GM13976 (cell line): ENCODE measurements at regions not wholly inside any gene's neighbourhood (a gene's known extent, or its start where the extent isn't known, plus 50 kb on each side); places are given as distances from the start of the nearest gene placed in this dataset.

ENCODE experiments used
- DNase-seq: peaks from one replicate; pipeline ENCODE4 v3.0.0; 2012; ENCODE audit warnings: low spot score
- CTCF ChIP-seq: IDR thresholded peaks from 2 replicates; pipeline ENCODE4 v1.5.1; 2012; ENCODE audit warnings: borderline replicate concordance, mild to moderate bottlenecking; ENCODE audit not compliant: insufficient read depth; ENCODE audit errors: extremely low read depth, missing control alignments, control extremely low read depth
- in situ Hi-C: fragments of 300-500 bp; cut with MboI; formaldehyde crosslinking; loops from one replicate; pipeline ENCODE4 v1.12.0; 2022; ENCODE audit warnings: low sequenced_read_pairs, mixed read lengths, inconsistent platforms; ENCODE audit not compliant: unreplicated experiment

- TF ChIP-seq CTCF, result no peak
- no peak for DNase-seq
- in situ Hi-C loops, result no loop called here
These were observed 75.6 kb upstream of the SLC44A1 start for GRCh38 chr9:105168870-105169319.

DNA sequence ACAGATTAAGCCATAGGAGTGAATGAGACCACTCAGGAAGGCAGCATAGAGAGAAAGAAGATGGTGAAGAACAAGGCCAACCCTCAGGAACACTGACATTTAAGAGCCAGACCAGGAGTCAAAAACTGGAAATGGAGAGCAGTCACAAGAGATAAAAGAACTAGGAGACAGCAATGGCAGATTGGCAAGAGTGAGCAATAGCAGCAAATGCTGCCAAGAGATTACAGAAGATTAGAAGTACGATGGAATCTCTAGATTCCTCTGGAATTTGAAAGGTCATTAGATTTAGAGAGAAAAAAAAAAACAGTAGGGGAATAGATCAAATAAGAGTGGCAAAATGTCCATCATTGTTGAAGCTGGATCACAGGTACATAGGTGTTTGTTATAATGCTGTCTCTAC lies 73.4 kb upstream of the SLC44A1 start:
- in situ Hi-C loops, result no loop called here
- no peak for TF ChIP-seq CTCF
- no peak for DNase-seq

DNA sequence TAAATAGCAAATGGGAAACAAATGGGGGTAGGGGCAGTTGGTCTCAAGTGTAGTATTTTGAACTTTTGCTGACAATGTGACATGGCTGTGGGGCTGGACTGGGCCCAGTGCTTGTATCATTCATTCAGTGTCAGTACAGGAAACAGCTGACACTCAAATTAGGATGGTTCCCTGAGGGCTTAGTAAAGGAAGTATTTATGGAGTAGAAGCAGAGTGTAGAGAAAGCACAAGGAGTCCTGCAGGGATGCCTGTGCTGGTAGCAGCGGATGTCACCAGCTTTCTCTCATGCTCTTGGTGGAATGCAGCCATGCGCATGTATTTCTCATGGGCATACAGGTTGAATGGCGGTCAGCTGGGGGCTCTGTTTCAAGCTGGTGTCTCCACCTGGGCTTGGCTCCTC lies 72.9 kb upstream of the SLC44A1 start:
- in situ Hi-C loops, result no loop called here
- TF ChIP-seq CTCF, result no peak
- DNase-seq, result no peak

DNA sequence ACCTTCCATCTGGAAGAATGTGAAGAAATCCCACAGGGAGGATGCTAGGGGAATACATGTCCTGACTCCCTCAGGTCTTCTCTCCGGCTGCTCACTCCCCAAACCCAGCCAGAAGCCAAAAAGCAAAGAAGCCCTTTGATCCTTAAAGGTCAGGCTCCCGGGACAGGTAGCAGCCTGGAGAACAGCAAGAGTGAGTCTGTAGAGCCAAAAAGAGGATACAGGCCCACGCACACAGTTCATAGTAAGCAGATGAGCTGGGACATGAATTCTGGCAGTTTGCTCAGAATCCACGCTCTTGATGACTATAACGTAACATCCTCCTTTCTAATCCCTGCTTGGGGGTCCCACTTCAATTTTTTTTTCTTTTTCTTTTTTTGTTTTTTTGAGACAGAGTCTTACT lies 72.0 kb upstream of the SLC44A1 start:
- in situ Hi-C loops, result no loop called here
- DNase-seq, result no peak
- TF ChIP-seq CTCF, result no peak

DNA sequence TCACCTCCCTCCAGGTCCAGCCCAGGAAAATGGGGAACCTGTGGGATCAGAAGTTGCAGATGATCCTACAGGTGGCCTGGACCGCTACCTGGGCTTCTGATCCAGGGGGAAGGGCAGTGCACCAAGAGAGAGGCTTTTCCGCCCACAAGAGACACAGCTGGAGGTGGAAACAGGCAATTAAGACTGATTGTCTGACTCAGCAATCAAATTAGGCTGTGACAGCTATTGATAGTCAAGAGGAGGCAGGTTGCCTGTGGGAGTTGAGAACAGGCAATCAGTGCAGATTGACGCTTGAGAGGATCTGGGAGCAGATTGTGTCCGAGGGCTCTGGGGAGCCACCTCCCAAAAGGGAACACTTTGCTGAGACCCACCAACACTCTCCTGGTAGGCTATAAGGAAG lies 71.1 kb upstream of the SLC44A1 start:
- no peak for DNase-seq
- in situ Hi-C loops, result no loop called here
- TF ChIP-seq CTCF, result no peak

DNA sequence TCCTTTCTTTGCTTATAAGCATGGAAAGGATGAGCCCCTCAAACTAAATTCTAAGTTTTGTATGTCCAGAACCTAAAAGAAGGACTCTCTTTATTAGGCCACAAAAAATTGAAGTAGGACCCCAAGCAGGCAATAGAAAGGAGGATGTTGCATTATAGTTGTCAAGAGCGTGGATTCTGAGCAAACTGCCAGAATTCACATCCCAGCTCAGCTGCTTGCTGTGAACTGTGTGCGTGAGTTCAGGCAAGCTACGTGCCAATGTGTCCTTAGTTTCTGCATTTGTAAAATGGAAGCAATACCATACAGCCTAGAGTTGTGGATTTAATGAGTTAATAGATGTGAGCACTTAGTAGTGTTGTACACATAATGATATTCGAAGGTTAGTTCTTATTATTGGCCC lies 70.6 kb upstream of the SLC44A1 start:
- TF ChIP-seq CTCF, result no peak
- in situ Hi-C loops, result no loop called here
- DNase-seq, result no peak

- no peak for TF ChIP-seq CTCF
- no peak for DNase-seq
- in situ Hi-C loops, result no loop called here
These were observed 68.3 kb upstream of the SLC44A1 start for GRCh38 chr9:105176194-105176593.
